SK-N-SH (cell line): ENCODE measurements at regions not wholly inside any gene's neighbourhood (a gene's known extent, or its start where the extent isn't known, plus 50 kb on each side); places are given as distances from the start of the nearest gene placed in this dataset.

Experiments
- CTCF ChIA-PET: fragments of 300-600, 350-600 bp; formaldehyde crosslinking; extraction: SDS; loops from one replicate; lab custom pipeline; 2021; lab: Yijun Ruan, JAX
- POLR2A ChIA-PET: fragments of 350-600 bp; sonication (Branson Sonifier 250); formaldehyde crosslinking; extraction: SDS; loops from one replicate; lab custom pipeline; 2020; ENCODE audit warnings: antibody characterized with exemption, inconsistent platforms; lab: Yijun Ruan, JAX
- DNase-seq: peaks from one replicate; pipeline ENCODE4 v3.0.0; 2012
- H2AFZ ChIP-seq: fragments of 200-600 bp; sonication (generic); 2 replicates; pipeline ENCODE4 v1.8.1; 2016; ENCODE audit warnings: antibody characterized with exemption, mild to moderate bottlenecking, low read depth
- H3F3A ChIP-seq: fragments of 200-600 bp; sonication (generic); replicated peaks from 2 replicates; pipeline ENCODE3; 2016; ENCODE audit warnings: antibody characterized with exemption, mild to moderate bottlenecking; ENCODE audit not compliant: insufficient read depth
- H3K27ac ChIP-seq, 2 experiments: fragments of 200-500 bp in 1 of 2; fragments of 200-600 bp in 1 of 2; sonication (Bioruptor generic) in 1 of 2; sonication (generic), shearing (Covaris generic) in 1 of 2; 2 replicates each; pipeline versions ENCODE4 v1.5.1 to v1.6.1; 2014 to 2016; ENCODE audit warnings: low read depth in 2 of 2, inconsistent platforms in 1 of 2, low read length in 1 of 2, mild to moderate bottlenecking in 1 of 2, mixed read lengths in 1 of 2
- H3K27me3 ChIP-seq: fragments of 200-600 bp; sonication (generic), shearing (Covaris generic); 2 replicates; pipeline ENCODE4 v1.6.1; 2016; ENCODE audit warnings: mixed run types; ENCODE audit not compliant: insufficient read depth
- H3K36me3 ChIP-seq, 2 experiments: fragments of 200-500 bp in 1 of 2; fragments of 200-600 bp in 1 of 2; sonication (Bioruptor generic) in 1 of 2; sonication (generic) in 1 of 2; replicated peaks in 1 of 2; 2 replicates each; pipeline versions ENCODE3 to v1.5.1; 2014 to 2016; ENCODE audit warnings: low read length in 1 of 2, mild to moderate bottlenecking in 1 of 2; ENCODE audit not compliant: insufficient read depth in 2 of 2, control insufficient read depth in 1 of 2
- H3K4me1 ChIP-seq, 2 experiments: fragments of 200-500 bp in 1 of 2; fragments of 200-600 bp in 1 of 2; sonication (Bioruptor generic) in 1 of 2; sonication (generic), shearing (Covaris generic) in 1 of 2; 2 replicates each; pipeline versions ENCODE4 v1.5.1 to v1.6.1; 2014 to 2016; ENCODE audit warnings: low read depth in 1 of 2, low read length in 1 of 2, mixed run types in 1 of 2; ENCODE audit not compliant: insufficient read depth in 2 of 2, control insufficient read depth in 1 of 2
- H3K4me2 ChIP-seq: fragments of 200-600 bp; sonication (generic), shearing (Covaris generic); 2 replicates; pipeline ENCODE4 v1.6.1; 2017; ENCODE audit warnings: mixed run types
- H3K4me3 ChIP-seq, 2 experiments: fragments of 200-500 bp in 1 of 2; fragments of 200-600 bp in 1 of 2; sonication (Bioruptor generic) in 1 of 2; sonication (generic), shearing (Covaris generic) in 1 of 2; 2 replicates each; pipeline versions ENCODE4 v1.5.1 to v1.8.1; 2014 to 2016; ENCODE audit warnings: low read depth in 2 of 2, inconsistent platforms in 1 of 2, low read length in 1 of 2, mild to moderate bottlenecking in 1 of 2, mixed read lengths in 1 of 2, moderate library complexity in 1 of 2
- H3K79me2 ChIP-seq: fragments of 200-600 bp; sonication (generic); 2 replicates; pipeline ENCODE4 v1.8.1; 2017; ENCODE audit warnings: mild to moderate bottlenecking; ENCODE audit not compliant: insufficient read depth
- H3K9ac ChIP-seq: fragments of 200-600 bp; sonication (generic); 2 replicates; pipeline ENCODE4 v1.6.1; 2017; ENCODE audit warnings: mixed run types
- H3K9me2 ChIP-seq: fragments of 200-600 bp; sonication (generic); 2 replicates; pipeline ENCODE4 v1.6.1; 2017; ENCODE audit warnings: mixed run types
- H3K9me3 ChIP-seq: fragments of 200-600 bp; sonication (generic); 2 replicates; pipeline ENCODE4 v1.6.1; 2017; ENCODE audit warnings: mixed run types, mild to moderate bottlenecking, moderate library complexity
- H4K20me1 ChIP-seq: fragments of 200-600 bp; sonication (generic); 2 replicates; pipeline ENCODE4 v1.6.1; 2017; ENCODE audit warnings: mild to moderate bottlenecking, mixed run types; ENCODE audit not compliant: insufficient read depth
- CHD2 ChIP-seq: fragments of 150-350 bp; IDR thresholded peaks from 2 replicates; pipeline ENCODE4 v1.6.1; 2018; ENCODE audit warnings: low read length; ENCODE audit not compliant: partially characterized antibody
- EP300 ChIP-seq, 2 experiments: IDR thresholded peaks; 2 replicates each; pipeline versions ENCODE4 v1.4.0 to v1.6.1; 2012; ENCODE audit warnings: borderline replicate concordance in 1 of 2, low read depth in 1 of 2, low read length in 1 of 2
- FOSL2 ChIP-seq: IDR thresholded peaks from 2 replicates; pipeline ENCODE4 v1.4.0; 2012; ENCODE audit warnings: low read depth, mild to moderate bottlenecking, moderate library complexity, borderline replicate concordance
- GABPA ChIP-seq: IDR thresholded peaks from 2 replicates; pipeline ENCODE4 v1.4.0; 2012; ENCODE audit warnings: low read depth, mild to moderate bottlenecking
- GATA2 ChIP-seq: sonication (generic); formaldehyde crosslinking; IDR thresholded peaks from 2 replicates; pipeline ENCODE4 v1.5.0; 2020; ENCODE audit warnings: mild to moderate bottlenecking, missing genetic modification reagents
- IRF3 ChIP-seq: fragments of 150-350 bp; IDR thresholded peaks from 2 replicates; pipeline ENCODE4 v1.6.1; 2016; ENCODE audit warnings: mild to moderate bottlenecking, low read depth, low read length
- MEF2A ChIP-seq: IDR thresholded peaks from 2 replicates; pipeline ENCODE4 v1.4.0; 2012; ENCODE audit warnings: low read depth, borderline replicate concordance
- MXI1 ChIP-seq: IDR thresholded peaks from 2 replicates; pipeline ENCODE4 v1.6.1; 2012; ENCODE audit warnings: mild to moderate bottlenecking, low read depth, low read length, improper control_type of control experiment
- NFIC ChIP-seq: IDR thresholded peaks from 2 replicates; pipeline ENCODE4 v1.4.0; 2012; ENCODE audit warnings: borderline replicate concordance
- NRF1 ChIP-seq: IDR thresholded peaks from 2 replicates; pipeline ENCODE4 v1.6.1; 2012; ENCODE audit warnings: low read depth, mild to moderate bottlenecking, low read length
- RAD21 ChIP-seq: IDR thresholded peaks from 2 replicates; pipeline ENCODE4 v1.6.1; 2012; ENCODE audit warnings: mild to moderate bottlenecking, low read length
- RCOR1 ChIP-seq: fragments of 150-350 bp; IDR thresholded peaks from 2 replicates; pipeline ENCODE4 v1.6.1; 2017; ENCODE audit warnings: antibody characterized with exemption, low read length
- TAF1 ChIP-seq: IDR thresholded peaks from 2 replicates; pipeline ENCODE4 v1.6.1; 2012; ENCODE audit warnings: low read depth, mild to moderate bottlenecking, low read length, moderate library complexity, borderline replicate concordance
- USF2 ChIP-seq: fragments of 150-350 bp; IDR thresholded peaks from 2 replicates; pipeline ENCODE4 v1.6.1; 2017; ENCODE audit warnings: antibody characterized with exemption, low read length, low read depth, borderline replicate concordance
- WGBS: methylation state at CpG from one replicate; pipeline ENCODE4 v1.1.6; 2017; ENCODE audit warnings: low lambda C conversion rate; 5-methylcytosine and 5-hydroxymethylcytosine counted together
- TF ChIP-seq, protein P1 (sequence below): IDR thresholded peaks from 2 replicates; pipeline ENCODE4; 2012
- TF ChIP-seq, protein P2 (sequence below): IDR thresholded peaks from 2 replicates; pipeline ENCODE4 v1.6.1; 2012; ENCODE audit warnings: mild to moderate bottlenecking, low read depth, low read length, moderate library complexity

GRCh38 chr4:184558996-184559395 lies 84.6 kb upstream of the IRF2 start:
- POLR2A ChIA-PET: no interaction called here
- Histone ChIP-seq H3F3A (no peaks in the 10 kb centered on the region), H3K9ac (no peak overlapping the region), H3K36me3 (no peaks in the 10 kb centered on the region), H3K9me3 (no peaks in the 10 kb centered on the region), H3K4me3 (no peak overlapping the region), H2AFZ (no peak overlapping the region), H3K4me2 (no peak overlapping the region), H3K9me2 (no peaks in the 10 kb centered on the region), H3K4me1 (no peaks in the 10 kb centered on the region), H4K20me1 (no peaks in the 10 kb centered on the region), H3K27me3 (no peaks in the 10 kb centered on the region), H3K27ac (no peak overlapping the region), H3K79me2 (no peaks in the 10 kb centered on the region)
- TF ChIP-seq GABPA: no peak
- no peak for TF ChIP-seq MXI1
- no peak for TF ChIP-seq CHD2
- TF ChIP-seq NFIC: no peak
- no peak for TF ChIP-seq MEF2A
- TF ChIP-seq NRF1: no peak
- TF ChIP-seq USF2: no peak
- TF ChIP-seq FOSL2: no peak
- TF ChIP-seq, protein P1, sequence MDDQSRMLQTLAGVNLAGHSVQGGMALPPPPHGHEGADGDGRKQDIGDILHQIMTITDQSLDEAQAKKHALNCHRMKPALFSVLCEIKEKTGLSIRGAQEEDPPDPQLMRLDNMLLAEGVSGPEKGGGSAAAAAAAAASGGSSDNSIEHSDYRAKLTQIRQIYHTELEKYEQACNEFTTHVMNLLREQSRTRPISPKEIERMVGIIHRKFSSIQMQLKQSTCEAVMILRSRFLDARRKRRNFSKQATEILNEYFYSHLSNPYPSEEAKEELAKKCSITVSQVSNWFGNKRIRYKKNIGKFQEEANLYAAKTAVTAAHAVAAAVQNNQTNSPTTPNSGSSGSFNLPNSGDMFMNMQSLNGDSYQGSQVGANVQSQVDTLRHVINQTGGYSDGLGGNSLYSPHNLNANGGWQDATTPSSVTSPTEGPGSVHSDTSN: no peak
- no peak for TF ChIP-seq RAD21
- no peak for TF ChIP-seq GATA2 (CRISPR knock-in tag)
- TF ChIP-seq TAF1: no peak
- TF ChIP-seq EP300 (IDR thresholded peaks at IDR 0.05; ENCODE audit: borderline replicate concordance in 1 of 2, low read depth in 1 of 2, low read length in 1 of 2): no peak
- TF ChIP-seq IRF3: no peak
- TF ChIP-seq, protein P2, sequence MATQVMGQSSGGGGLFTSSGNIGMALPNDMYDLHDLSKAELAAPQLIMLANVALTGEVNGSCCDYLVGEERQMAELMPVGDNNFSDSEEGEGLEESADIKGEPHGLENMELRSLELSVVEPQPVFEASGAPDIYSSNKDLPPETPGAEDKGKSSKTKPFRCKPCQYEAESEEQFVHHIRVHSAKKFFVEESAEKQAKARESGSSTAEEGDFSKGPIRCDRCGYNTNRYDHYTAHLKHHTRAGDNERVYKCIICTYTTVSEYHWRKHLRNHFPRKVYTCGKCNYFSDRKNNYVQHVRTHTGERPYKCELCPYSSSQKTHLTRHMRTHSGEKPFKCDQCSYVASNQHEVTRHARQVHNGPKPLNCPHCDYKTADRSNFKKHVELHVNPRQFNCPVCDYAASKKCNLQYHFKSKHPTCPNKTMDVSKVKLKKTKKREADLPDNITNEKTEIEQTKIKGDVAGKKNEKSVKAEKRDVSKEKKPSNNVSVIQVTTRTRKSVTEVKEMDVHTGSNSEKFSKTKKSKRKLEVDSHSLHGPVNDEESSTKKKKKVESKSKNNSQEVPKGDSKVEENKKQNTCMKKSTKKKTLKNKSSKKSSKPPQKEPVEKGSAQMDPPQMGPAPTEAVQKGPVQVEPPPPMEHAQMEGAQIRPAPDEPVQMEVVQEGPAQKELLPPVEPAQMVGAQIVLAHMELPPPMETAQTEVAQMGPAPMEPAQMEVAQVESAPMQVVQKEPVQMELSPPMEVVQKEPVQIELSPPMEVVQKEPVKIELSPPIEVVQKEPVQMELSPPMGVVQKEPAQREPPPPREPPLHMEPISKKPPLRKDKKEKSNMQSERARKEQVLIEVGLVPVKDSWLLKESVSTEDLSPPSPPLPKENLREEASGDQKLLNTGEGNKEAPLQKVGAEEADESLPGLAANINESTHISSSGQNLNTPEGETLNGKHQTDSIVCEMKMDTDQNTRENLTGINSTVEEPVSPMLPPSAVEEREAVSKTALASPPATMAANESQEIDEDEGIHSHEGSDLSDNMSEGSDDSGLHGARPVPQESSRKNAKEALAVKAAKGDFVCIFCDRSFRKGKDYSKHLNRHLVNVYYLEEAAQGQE: no peak
- TF ChIP-seq RCOR1: no peak
- CTCF ChIA-PET: no interaction called here
- no peak for DNase-seq
- WGBS: 51% methylated on average over 7 of the region's 7 CpGs
